BJ (cell line): ENCODE measurements at regions not wholly inside any gene's neighbourhood (a gene's known extent, or its start where the extent isn't known, plus 50 kb on each side); places are given as distances from the start of the nearest gene placed in this dataset.

ENCODE experiments used
- CTCF ChIA-PET: fragments of 350-600 bp; formaldehyde crosslinking; extraction: SDS; loops from one replicate; lab custom pipeline; 2021; ENCODE audit warnings: antibody characterized with exemption, inconsistent platforms; lab: Yijun Ruan, JAX
- POLR2A ChIA-PET: fragments of 300-600 bp; sonication (Branson Sonifier 250); formaldehyde crosslinking; extraction: SDS; loops from one replicate; lab custom pipeline; 2021; ENCODE audit warnings: antibody characterized with exemption; lab: Charles Lee
- DNase-seq: peaks from one replicate; pipeline ENCODE4 v3.0.0-alpha.2; 2011; ENCODE audit warnings: low read depth
- H3K27me3 ChIP-seq: 2 replicates; pipeline ENCODE4 v1.6.0; 2011; ENCODE audit warnings: low read length; ENCODE audit not compliant: control insufficient read depth, insufficient read depth
- H3K36me3 ChIP-seq: 2 replicates; pipeline ENCODE4 v1.5.1; 2011; ENCODE audit warnings: low read length; ENCODE audit not compliant: control insufficient read depth, insufficient read depth
- H3K4me3 ChIP-seq: 2 replicates; pipeline ENCODE4 v1.5.1; 2011; ENCODE audit warnings: low read depth, mild to moderate bottlenecking, control low read depth, low read length
- CTCF ChIP-seq: IDR thresholded peaks from 2 replicates; pipeline ENCODE4 v1.5.1; 2011; ENCODE audit warnings: low read depth, mild to moderate bottlenecking, control low read depth, inconsistent platforms, low read length, moderate library complexity; ENCODE audit not compliant: insufficient read depth

- H3K27me3 ChIP-seq: no peaks in the 10 kb centered on the region
- DNase-seq: no peak
- TF ChIP-seq CTCF: no peak
- H3K4me3 ChIP-seq: no peak overlapping the region
- no peaks in the 10 kb centered on the region for H3K36me3 ChIP-seq
- CTCF ChIA-PET: no interaction called here
- POLR2A ChIA-PET: no interaction called here
Observed at GRCh38 chr9:75504721-75505120, 385.8 kb upstream of the PCSK5 start.

GRCh38 chr9:75505654-75506053 lies 384.8 kb upstream of the PCSK5 start:
- H3K36me3 ChIP-seq: no peaks in the 10 kb centered on the region
- CTCF ChIA-PET: no interaction called here
- no peak for DNase-seq

GRCh38 chr9:75529463-75529862 lies 361.0 kb upstream of the PCSK5 start:
- CTCF ChIA-PET: no interaction called here
- H3K36me3 ChIP-seq: no peaks in the 10 kb centered on the region
- no peak for TF ChIP-seq CTCF
- H3K4me3 ChIP-seq: no peak overlapping the region
- H3K27me3 ChIP-seq: no peaks in the 10 kb centered on the region
- no peak for DNase-seq
- POLR2A ChIA-PET: no interaction called here

More at GRCh38 chr9:75505654-75506053, 384.8 kb upstream of the PCSK5 start:
- no peak for TF ChIP-seq CTCF
- no peak overlapping the region for H3K4me3 ChIP-seq
- H3K27me3 ChIP-seq: no peaks in the 10 kb centered on the region
- POLR2A ChIA-PET: no interaction called here

- no peaks in the 10 kb centered on the region for H3K27me3 ChIP-seq
- H3K36me3 ChIP-seq: no peaks in the 10 kb centered on the region
- ChIA-PET CTCF (no interaction called here), POLR2A (no interaction called here)
- TF ChIP-seq CTCF: no peak
- H3K4me3 ChIP-seq: no peak overlapping the region
- no peak for DNase-seq
Observed at GRCh38 chr9:75531588-75531987, 358.9 kb upstream of the PCSK5 start.

- ChIA-PET POLR2A (no interaction called here), CTCF (interaction anchor here (0.6 kb wide), 1 partner anchor 303 kb away, joined by 4 read pairs; no protein-coding TSS in a partner anchor)
- H3K36me3 ChIP-seq: no peaks in the 10 kb centered on the region
- H3K4me3 ChIP-seq: no peak overlapping the region
- TF ChIP-seq CTCF: no peak
- no peak for DNase-seq
- no peaks in the 10 kb centered on the region for H3K27me3 ChIP-seq
Observed at GRCh38 chr9:75532233-75533050, 358.0 kb upstream of the PCSK5 start.
